ENCODE measurements at regions not wholly inside any gene's neighbourhood (a gene's known extent, or its start where the extent isn't known, plus 50 kb on each side); places are given as distances from the start of the nearest gene placed in this dataset.

DNA sequence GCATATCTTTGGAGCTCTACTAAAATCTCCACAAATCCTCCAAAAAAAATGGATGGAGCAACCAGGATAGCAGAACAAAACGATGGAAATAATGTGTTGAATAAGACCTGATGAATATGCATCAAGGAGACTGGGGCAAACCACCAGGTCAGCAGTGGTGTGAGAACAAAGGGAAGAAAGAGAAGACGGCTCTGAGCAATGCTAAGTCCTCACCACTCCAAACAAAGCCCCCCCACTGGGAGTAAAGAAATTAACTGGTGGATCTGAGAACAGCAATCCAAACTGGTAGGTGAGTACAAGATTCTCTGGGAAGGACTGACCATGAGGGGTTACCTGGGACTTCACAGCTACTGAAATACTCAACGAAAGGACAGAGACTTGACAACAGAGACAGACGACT is 977.3 kb downstream of the TBL1XR1 start:
- ChIA-PET CTCF (ENCODE audit: low intra/inter-chr PET ratio, low total read pairs) (no interaction called here), POLR2A (no interaction called here)
- no peak overlapping the region for H3K27ac ChIP-seq (ENCODE audit: extremely low read length, insufficient read depth, low read length)
- in situ Hi-C loops (cut with HindIII; ENCODE audit: extremely low pct_ligation_motif_present, low pct_unique_long_range_greater_than_20kb), result no loop called here
- H2AFZ ChIP-seq (ENCODE audit: low read length), result no peak overlapping the region
- H3K36me3 ChIP-seq (replicated peaks in 1 of 2; ENCODE audit: control insufficient read depth in 1 of 2, insufficient read depth in 2 of 2, low read length in 2 of 2), result no peaks in the 10 kb centered on the region
- TF ChIP-seq EHMT2 (IDR thresholded peaks at IDR 0.05; ENCODE audit: borderline replicate concordance, low read depth, low read length) (no peak), IKZF1 (IDR thresholded peaks at IDR 0.05) (no peak), ZBTB38 (CRISPR knock-in tag; IDR thresholded peaks at IDR 0.05) (no peak), ZNF558 (CRISPR knock-in tag; IDR thresholded peaks at IDR 0.05; ENCODE audit: borderline replicate concordance) (no peak), MTF2 (CRISPR knock-in tag; IDR thresholded peaks at IDR 0.05; ENCODE audit: borderline replicate concordance) (no peak), ZNF331 (CRISPR knock-in tag; IDR thresholded peaks at IDR 0.05) (no peak), KMT2B (CRISPR knock-in tag; IDR thresholded peaks at IDR 0.05) (no peak), FOXC1 (CRISPR knock-in tag; IDR thresholded peaks at IDR 0.05; ENCODE audit: borderline replicate concordance) (no peak), ZMYM3 (CRISPR knock-in tag; IDR thresholded peaks at IDR 0.05) (no peak), MAZ (IDR thresholded peaks at IDR 0.05; ENCODE audit: borderline replicate concordance, low read depth, low read length) (no peak), MAZ (CRISPR knock-in tag; IDR thresholded peaks at IDR 0.05; ENCODE audit: low read depth) (no peak), ZNF782 (CRISPR knock-in tag; IDR thresholded peaks at IDR 0.05; ENCODE audit: borderline replicate concordance) (no peak)
- TF ChIP-seq, protein P1, sequence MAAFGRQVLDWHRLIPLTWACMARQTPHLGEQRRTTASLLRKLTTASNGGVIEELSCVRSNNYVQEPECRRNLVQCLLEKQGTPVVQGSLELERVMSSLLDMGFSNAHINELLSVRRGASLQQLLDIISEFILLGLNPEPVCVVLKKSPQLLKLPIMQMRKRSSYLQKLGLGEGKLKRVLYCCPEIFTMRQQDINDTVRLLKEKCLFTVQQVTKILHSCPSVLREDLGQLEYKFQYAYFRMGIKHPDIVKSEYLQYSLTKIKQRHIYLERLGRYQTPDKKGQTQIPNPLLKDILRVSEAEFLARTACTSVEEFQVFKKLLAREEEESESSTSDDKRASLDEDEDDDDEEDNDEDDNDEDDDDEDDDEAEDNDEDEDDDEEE (CRISPR knock-in tag; IDR thresholded peaks at IDR 0.05), result no peak
- TF ChIP-seq, protein P2, sequence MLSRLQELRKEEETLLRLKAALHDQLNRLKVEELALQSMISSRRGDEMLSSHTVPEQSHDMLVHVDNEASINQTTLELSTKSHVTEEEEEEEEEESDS (CRISPR knock-in tag; IDR thresholded peaks at IDR 0.05; ENCODE audit: borderline replicate concordance), result no peak
- TF ChIP-seq, protein P3, sequence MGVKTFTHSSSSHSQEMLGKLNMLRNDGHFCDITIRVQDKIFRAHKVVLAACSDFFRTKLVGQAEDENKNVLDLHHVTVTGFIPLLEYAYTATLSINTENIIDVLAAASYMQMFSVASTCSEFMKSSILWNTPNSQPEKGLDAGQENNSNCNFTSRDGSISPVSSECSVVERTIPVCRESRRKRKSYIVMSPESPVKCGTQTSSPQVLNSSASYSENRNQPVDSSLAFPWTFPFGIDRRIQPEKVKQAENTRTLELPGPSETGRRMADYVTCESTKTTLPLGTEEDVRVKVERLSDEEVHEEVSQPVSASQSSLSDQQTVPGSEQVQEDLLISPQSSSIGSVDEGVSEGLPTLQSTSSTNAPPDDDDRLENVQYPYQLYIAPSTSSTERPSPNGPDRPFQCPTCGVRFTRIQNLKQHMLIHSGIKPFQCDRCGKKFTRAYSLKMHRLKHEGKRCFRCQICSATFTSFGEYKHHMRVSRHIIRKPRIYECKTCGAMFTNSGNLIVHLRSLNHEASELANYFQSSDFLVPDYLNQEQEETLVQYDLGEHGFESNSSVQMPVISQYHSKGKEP (CRISPR knock-in tag; IDR thresholded peaks at IDR 0.05), result no peak
- no peak overlapping the region for H3K9ac ChIP-seq (ENCODE audit: insufficient read depth, low read depth, low read length)
- no TSS peak for BruUV-seq (replicated peaks)
- no peaks in the 10 kb centered on the region for H3K4me1 ChIP-seq (ENCODE audit: insufficient read depth, low read length)
- no peak for DNase-seq (ENCODE audit: low spot score)
- WGBS (ENCODE audit: low lambda C conversion rate), result 15% methylated on average over 4 of the region's 4 CpGs
- H3K4me3 ChIP-seq (replicated peaks in 1 of 3; ENCODE audit: insufficient read depth in 1 of 3, low read depth in 2 of 3, low read length in 3 of 3), result no peak overlapping the region
- H3K79me2 ChIP-seq (ENCODE audit: insufficient read depth, low read length), result no peaks in the 10 kb centered on the region
- H3K27me3 ChIP-seq (ENCODE audit: control insufficient read depth in 1 of 2, insufficient read depth in 2 of 2, low read length in 2 of 2), result no peaks in the 10 kb centered on the region
- ATAC-seq, result no peak
- FAIRE-seq, result no peak
- intact Hi-C loops (cut with micrococcal nuclease; ENCODE audit: unreplicated experiment), result no loop called here
- H3K9me3 ChIP-seq (ENCODE audit: low read length), result peaks cover 59% of the 10 kb centered on the region
- no peaks in the 10 kb centered on the region for H4K20me1 ChIP-seq (ENCODE audit: insufficient read depth, low read length)
- no peak overlapping the region for H3K4me2 ChIP-seq (ENCODE audit: low read depth, low read length)
